K562 (cell line): ENCODE measurements at regions not wholly inside any gene's neighbourhood (a gene's known extent, or its start where the extent isn't known, plus 50 kb on each side); places are given as distances from the start of the nearest gene placed in this dataset.

Experiments used
- ETV5 ChIP-seq: sonication (generic); formaldehyde crosslinking; IDR thresholded peaks from 2 replicates; pipeline ENCODE4 v1.4.0; 2020; ENCODE audit warnings: low read depth, mild to moderate bottlenecking, missing genetic modification reagents
- FOXA3 ChIP-seq, 2 experiments: fragments of 450-650 bp in 1 of 2; sonication (generic) in 1 of 2; formaldehyde crosslinking; IDR thresholded peaks in 1 of 2; conservative IDR thresholded peaks in 1 of 2; 2 replicates each; pipeline versions ENCODE4 v1.4.0 to v1.8.0; 2020 to 2022; ENCODE audit warnings: mild to moderate bottlenecking in 2 of 2, missing genetic modification reagents in 1 of 2
- HEY1 ChIP-seq: fragments of 250-450 bp; sonication (Bioruptor Pico); IDR thresholded peaks from 2 replicates; pipeline ENCODE4 v1.5.0; 2020; ENCODE audit warnings: mild to moderate bottlenecking, moderate library complexity, borderline replicate concordance
- IRF9 ChIP-seq: fragments of 450-650 bp; IDR thresholded peaks from 2 replicates; pipeline ENCODE4 v1.6.1; 2016; ENCODE audit warnings: missing biosample characterization, missing genetic modification characterization
- MAFK ChIP-seq: IDR thresholded peaks from 2 replicates; pipeline ENCODE4 v1.6.1; 2011; ENCODE audit warnings: low read length, improper control_type of control experiment
- NCOR1 ChIP-seq: fragments of 450-650 bp; IDR thresholded peaks from 2 replicates; pipeline ENCODE4 v1.6.1; 2016; ENCODE audit warnings: mild to moderate bottlenecking, moderate library complexity
- NFIC ChIP-seq: fragments of 450-650 bp; IDR thresholded peaks from 2 replicates; pipeline ENCODE4 v1.6.1; 2017; ENCODE audit warnings: mild to moderate bottlenecking, inconsistent platforms
- RBBP5 ChIP-seq: fragments of 200-600 bp; sonication (generic); IDR thresholded peaks from 2 replicates; pipeline ENCODE4 v1.6.1; 2012; ENCODE audit warnings: borderline replicate concordance, mild to moderate bottlenecking, low read length, control low read depth, inconsistent platforms; ENCODE audit not compliant: insufficient read depth, poor library complexity, severe bottlenecking
- SMAD1 ChIP-seq: fragments of 150-350 bp; IDR thresholded peaks from 2 replicates; pipeline ENCODE4 v1.6.1; 2014; ENCODE audit warnings: low read length, low read depth; ENCODE audit not compliant: partially characterized antibody
- TAF7 ChIP-seq: fragments of 450-650 bp; IDR thresholded peaks from 2 replicates; pipeline ENCODE4 v1.6.1; 2016; ENCODE audit warnings: missing genetic modification characterization, missing compliant biosample characterization
- THAP12 ChIP-seq: fragments of 250-450 bp; sonication (Bioruptor Pico); IDR thresholded peaks from 2 replicates; pipeline ENCODE4 v1.9.0; 2021; ENCODE audit warnings: mild to moderate bottlenecking, inconsistent platforms
- UBTF ChIP-seq, 2 experiments: IDR thresholded peaks; 2 replicates each; pipeline ENCODE4 v1.6.1; 2012; ENCODE audit warnings: improper control_type of control experiment in 2 of 2, low read depth in 2 of 2, low read length in 2 of 2, borderline replicate concordance in 1 of 2
- ZNF23 ChIP-seq: fragments of 250-450 bp; sonication (Bioruptor Pico); IDR thresholded peaks from 2 replicates; pipeline ENCODE4 v1.4.0; 2020; ENCODE audit warnings: mild to moderate bottlenecking
- TF ChIP-seq, protein P1 (sequence below), 3 experiments: fragments of 200-800 bp in 1 of 3; fragments of 250-450 bp in 1 of 3; fragments of 450-650 bp in 1 of 3; sonication (Bioruptor Pico) in 1 of 3; sonication (Bioruptor generic) in 1 of 3; formaldehyde crosslinking in 1 of 3; IDR thresholded peaks; 2 replicates each; pipeline versions ENCODE4 v1.6.1 to v1.8.0; 2016 to 2022; ENCODE audit warnings: mild to moderate bottlenecking in 2 of 3, missing genetic modification characterization in 2 of 3, missing compliant biosample characterization in 1 of 3, moderate library complexity in 1 of 3
- TF ChIP-seq, protein P2 (sequence below): sonication (generic); formaldehyde crosslinking; IDR thresholded peaks from 2 replicates; pipeline ENCODE4 v1.8.0; 2022; ENCODE audit warnings: missing genetic modification reagents, mild to moderate bottlenecking, moderate library complexity, borderline replicate concordance

GRCh38 chr7:29684787-29685650 is 121.3 kb upstream of the WIPF3 start (continued):
- TF ChIP-seq THAP12 (CRISPR knock-in tag) = peak; percentile 28; the same call in 1 of the 2 replicates
- no peak for TF ChIP-seq TAF7 (tag)
- no peak for TF ChIP-seq IRF9 (tag)
- TF ChIP-seq ZNF23 (CRISPR knock-in tag) = no peak
- 0 out of 2 replicates have a peak, but pooled peaks have one; percentile 20 for TF ChIP-seq NFIC
- no peak for TF ChIP-seq SMAD1
- no peak for TF ChIP-seq MAFK
- TF ChIP-seq, protein P1, sequence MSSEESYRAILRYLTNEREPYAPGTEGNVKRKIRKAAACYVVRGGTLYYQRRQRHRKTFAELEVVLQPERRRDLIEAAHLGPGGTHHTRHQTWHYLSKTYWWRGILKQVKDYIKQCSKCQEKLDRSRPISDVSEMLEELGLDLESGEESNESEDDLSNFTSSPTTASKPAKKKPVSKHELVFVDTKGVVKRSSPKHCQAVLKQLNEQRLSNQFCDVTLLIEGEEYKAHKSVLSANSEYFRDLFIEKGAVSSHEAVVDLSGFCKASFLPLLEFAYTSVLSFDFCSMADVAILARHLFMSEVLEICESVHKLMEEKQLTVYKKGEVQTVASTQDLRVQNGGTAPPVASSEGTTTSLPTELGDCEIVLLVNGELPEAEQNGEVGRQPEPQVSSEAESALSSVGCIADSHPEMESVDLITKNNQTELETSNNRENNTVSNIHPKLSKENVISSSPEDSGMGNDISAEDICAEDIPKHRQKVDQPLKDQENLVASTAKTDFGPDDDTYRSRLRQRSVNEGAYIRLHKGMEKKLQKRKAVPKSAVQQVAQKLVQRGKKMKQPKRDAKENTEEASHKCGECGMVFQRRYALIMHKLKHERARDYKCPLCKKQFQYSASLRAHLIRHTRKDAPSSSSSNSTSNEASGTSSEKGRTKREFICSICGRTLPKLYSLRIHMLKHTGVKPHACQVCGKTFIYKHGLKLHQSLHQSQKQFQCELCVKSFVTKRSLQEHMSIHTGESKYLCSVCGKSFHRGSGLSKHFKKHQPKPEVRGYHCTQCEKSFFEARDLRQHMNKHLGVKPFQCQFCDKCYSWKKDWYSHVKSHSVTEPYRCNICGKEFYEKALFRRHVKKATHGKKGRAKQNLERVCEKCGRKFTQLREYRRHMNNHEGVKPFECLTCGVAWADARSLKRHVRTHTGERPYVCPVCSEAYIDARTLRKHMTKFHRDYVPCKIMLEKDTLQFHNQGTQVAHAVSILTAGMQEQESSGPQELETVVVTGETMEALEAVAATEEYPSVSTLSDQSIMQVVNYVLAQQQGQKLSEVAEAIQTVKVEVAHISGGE (CRISPR knock-in tag; IDR thresholded peaks at IDR 0.05) = peak in 1 of 3 experiments; percentile 34; a peak in 1 of 6 replicates
- TF ChIP-seq FOXA3 (CRISPR knock-in tag; conservative IDR thresholded peaks at IDR 0.05 in 1 of 2, IDR thresholded peaks at IDR 0.05 in 1 of 2) = no peak
- 0 out of 2 replicates have a peak, but pooled peaks have one; percentile 48 for TF ChIP-seq ETV5 (CRISPR knock-in tag)
- TF ChIP-seq HEY1 (CRISPR knock-in tag) = no peak
- peak; percentile 77 for TF ChIP-seq RBBP5
- peak in 1 of 2 experiments; percentile 68; a peak in 2 of 4 replicates for TF ChIP-seq UBTF (IDR thresholded peaks at IDR 0.05; ENCODE audit: borderline replicate concordance in 1 of 2, low read depth in 2 of 2, low read length in 2 of 2)
- TF ChIP-seq, protein P2, sequence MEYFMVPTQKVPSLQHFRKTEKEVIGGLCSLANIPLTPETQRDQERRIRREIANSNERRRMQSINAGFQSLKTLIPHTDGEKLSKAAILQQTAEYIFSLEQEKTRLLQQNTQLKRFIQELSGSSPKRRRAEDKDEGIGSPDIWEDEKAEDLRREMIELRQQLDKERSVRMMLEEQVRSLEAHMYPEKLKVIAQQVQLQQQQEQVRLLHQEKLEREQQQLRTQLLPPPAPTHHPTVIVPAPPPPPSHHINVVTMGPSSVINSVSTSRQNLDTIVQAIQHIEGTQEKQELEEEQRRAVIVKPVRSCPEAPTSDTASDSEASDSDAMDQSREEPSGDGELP (CRISPR knock-in tag) = peak; percentile 62
- TF ChIP-seq NCOR1 = peak; percentile 26; the same call in 1 of the 2 replicates
